Mesothelial cell of epicardium (in vitro differentiated cells): ENCODE measurements at regions not wholly inside any gene's neighbourhood (a gene's known extent, or its start where the extent isn't known, plus 50 kb on each side); places are given as distances from the start of the nearest gene placed in this dataset.

Experiments used
- DNase-seq, 2 experiments: peaks; one replicate each; pipeline ENCODE4 v3.0.0; 2021; ENCODE audit warnings: low spot score in 2 of 2; ENCODE audit not compliant: unreplicated experiment in 2 of 2
- H3K27ac Mint-ChIP-seq: 2 replicates; pipeline ENCODE4 v1.8.0; 2021; ENCODE audit warnings: mixed read lengths
- H3K27me3 Mint-ChIP-seq: 2 replicates; pipeline ENCODE4 v1.8.0; 2021; ENCODE audit warnings: low read depth, mixed read lengths
- H3K36me3 Mint-ChIP-seq: 2 replicates; pipeline ENCODE4 v1.8.0; 2021; ENCODE audit warnings: mixed read lengths
- H3K4me1 Mint-ChIP-seq: 2 replicates; pipeline ENCODE4 v1.8.0; 2021; ENCODE audit warnings: mixed read lengths
- H3K4me3 Mint-ChIP-seq: 2 replicates; pipeline ENCODE4 v1.8.0; 2021; ENCODE audit warnings: mild to moderate bottlenecking, moderate library complexity, mixed read lengths
- H3K9me3 Mint-ChIP-seq: 2 replicates; pipeline ENCODE4 v1.8.0; 2021; ENCODE audit warnings: mixed read lengths
- TF ChIP-seq, protein P1 (sequence below): fragments of 200-600 bp; sonication (generic); IDR thresholded peaks from one replicate; pipeline ENCODE4 v1.5.0; 2021; ENCODE audit warnings: antibody characterized with exemption; ENCODE audit not compliant: unreplicated experiment

DNA sequence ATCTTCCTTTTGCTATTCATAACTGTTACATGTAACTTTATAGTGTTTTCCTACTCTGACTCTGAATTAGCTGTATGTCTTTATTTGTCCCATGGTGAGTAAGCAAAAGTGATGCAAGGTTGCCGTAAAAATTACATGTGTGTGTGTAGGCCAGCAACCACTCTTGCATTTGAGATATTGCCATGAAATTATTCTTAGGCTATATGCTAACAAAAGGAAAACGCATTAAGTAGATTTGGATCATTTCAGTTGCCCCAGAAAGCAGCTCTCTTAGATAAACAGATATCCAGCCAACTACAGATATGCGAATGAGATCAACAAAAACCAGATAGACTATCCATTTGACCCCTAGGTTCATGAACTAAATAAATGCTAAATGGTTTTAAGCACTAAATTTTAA is 73.6 kb downstream of the CYLC2 start:
- Mint-ChIP-seq H3K27ac (no peak overlapping the region), H3K36me3 (no peaks in the 10 kb centered on the region), H3K9me3 (no peaks in the 10 kb centered on the region), H3K4me3 (no peak overlapping the region), H3K27me3 (no peaks in the 10 kb centered on the region), H3K4me1 (no peaks in the 10 kb centered on the region)
- TF ChIP-seq, protein P1, sequence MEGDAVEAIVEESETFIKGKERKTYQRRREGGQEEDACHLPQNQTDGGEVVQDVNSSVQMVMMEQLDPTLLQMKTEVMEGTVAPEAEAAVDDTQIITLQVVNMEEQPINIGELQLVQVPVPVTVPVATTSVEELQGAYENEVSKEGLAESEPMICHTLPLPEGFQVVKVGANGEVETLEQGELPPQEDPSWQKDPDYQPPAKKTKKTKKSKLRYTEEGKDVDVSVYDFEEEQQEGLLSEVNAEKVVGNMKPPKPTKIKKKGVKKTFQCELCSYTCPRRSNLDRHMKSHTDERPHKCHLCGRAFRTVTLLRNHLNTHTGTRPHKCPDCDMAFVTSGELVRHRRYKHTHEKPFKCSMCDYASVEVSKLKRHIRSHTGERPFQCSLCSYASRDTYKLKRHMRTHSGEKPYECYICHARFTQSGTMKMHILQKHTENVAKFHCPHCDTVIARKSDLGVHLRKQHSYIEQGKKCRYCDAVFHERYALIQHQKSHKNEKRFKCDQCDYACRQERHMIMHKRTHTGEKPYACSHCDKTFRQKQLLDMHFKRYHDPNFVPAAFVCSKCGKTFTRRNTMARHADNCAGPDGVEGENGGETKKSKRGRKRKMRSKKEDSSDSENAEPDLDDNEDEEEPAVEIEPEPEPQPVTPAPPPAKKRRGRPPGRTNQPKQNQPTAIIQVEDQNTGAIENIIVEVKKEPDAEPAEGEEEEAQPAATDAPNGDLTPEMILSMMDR = no peak
- DNase-seq = no peak

DNA sequence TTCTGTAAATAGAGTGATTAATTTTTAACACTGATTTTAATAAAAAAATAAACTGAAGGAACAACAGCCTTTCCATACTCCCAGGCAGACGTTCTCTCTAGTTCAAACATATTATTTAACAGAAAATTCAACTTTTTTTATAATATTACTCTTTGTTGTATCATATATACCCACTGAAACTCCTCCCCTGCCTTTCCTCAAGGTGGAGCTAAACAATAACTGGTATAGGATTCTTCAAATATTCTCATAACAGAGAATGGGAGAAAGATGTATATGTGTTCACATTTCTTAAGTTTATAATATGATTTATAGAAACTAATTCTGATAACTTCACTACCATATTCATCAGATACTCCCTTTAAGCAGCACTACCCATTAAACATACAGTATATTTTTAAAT is 83.4 kb downstream of the CYLC2 start:
- no peak for DNase-seq
- no peaks in the 10 kb centered on the region for H3K27me3 Mint-ChIP-seq
- H3K4me1 Mint-ChIP-seq = peaks cover 1% of the 10 kb centered on the region
- no peaks in the 10 kb centered on the region for H3K36me3 Mint-ChIP-seq
- H3K4me3 Mint-ChIP-seq = no peak overlapping the region
- TF ChIP-seq, protein P1 = no peak
- no peak overlapping the region for H3K27ac Mint-ChIP-seq
- peaks cover 7% of the 10 kb centered on the region for H3K9me3 Mint-ChIP-seq

DNA sequence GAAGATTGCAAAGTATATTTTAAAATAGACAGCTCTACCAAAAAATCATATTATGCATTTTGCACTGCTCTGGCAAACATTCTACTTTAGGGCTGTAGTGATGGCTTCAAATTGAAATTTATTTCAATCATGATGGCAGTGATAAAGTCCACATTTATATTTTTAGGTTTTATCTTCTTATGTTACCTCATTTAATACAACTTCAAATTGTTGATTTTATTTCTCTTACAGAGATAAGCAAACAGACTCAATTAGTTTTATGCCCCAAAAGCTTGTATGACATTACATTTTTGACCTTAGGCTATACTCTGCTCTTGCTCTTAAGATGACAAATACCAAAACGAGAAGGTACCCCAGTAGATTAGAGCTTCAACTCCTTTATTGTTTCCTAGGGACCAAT is 87.4 kb downstream of the CYLC2 start:
- H3K36me3 Mint-ChIP-seq = no peaks in the 10 kb centered on the region
- no peaks in the 10 kb centered on the region for H3K27me3 Mint-ChIP-seq
- H3K27ac Mint-ChIP-seq = no peak overlapping the region
- no peak overlapping the region for H3K4me3 Mint-ChIP-seq
- no peak for DNase-seq
- H3K4me1 Mint-ChIP-seq = peaks cover 1% of the 10 kb centered on the region
- peaks cover 3% of the 10 kb centered on the region for H3K9me3 Mint-ChIP-seq
- TF ChIP-seq, protein P1 = no peak

DNA sequence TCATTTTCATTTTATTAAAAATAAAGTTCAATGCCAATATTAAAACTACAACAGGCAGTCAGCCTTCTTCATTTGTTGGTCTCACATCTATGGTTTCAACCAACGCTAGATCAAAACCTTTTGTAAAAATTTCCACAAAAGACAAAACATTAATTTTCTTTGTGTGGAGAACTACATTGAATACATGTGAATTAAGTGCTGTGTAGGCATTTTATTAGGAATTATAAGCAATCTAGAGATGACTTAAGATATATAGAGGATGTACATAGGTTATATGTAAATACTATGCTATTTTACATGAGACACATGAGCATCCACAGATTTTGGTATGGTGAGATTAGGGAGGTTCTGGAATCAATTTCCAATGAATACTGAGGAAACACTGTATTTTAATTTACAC is 94.2 kb downstream of the CYLC2 start:
- TF ChIP-seq, protein P1 = no peak
- Mint-ChIP-seq H3K4me1 (no peaks in the 10 kb centered on the region), H3K27ac (no peak overlapping the region), H3K9me3 (no peaks in the 10 kb centered on the region), H3K36me3 (no peaks in the 10 kb centered on the region), H3K27me3 (no peaks in the 10 kb centered on the region), H3K4me3 (no peak overlapping the region)
- no peak for DNase-seq

DNA sequence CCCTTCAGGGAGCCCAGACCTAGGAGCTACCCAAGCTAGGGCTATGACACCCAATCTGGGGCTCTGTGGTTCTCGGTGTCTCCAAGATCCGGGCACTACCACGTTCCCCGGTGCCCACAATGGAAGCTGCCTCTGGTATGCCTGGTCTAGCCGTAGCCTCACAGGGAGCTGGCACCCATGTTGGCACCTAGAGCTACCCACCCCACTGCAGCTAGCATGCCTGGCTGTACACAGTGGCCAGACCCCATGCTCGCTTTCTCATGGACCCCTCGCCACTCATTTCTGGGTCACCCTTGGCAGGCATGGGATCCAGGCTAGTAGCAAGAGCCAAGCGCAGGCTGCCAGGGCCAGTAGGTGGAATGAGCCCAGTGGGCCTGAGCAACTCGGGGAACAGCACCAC is 109.0 kb downstream of the CYLC2 start:
- Mint-ChIP-seq H3K27me3 (no peaks in the 10 kb centered on the region), H3K4me1 (no peaks in the 10 kb centered on the region), H3K4me3 (no peak overlapping the region), H3K36me3 (no peaks in the 10 kb centered on the region), H3K27ac (no peak overlapping the region), H3K9me3 (peaks cover 4% of the 10 kb centered on the region)
- no peak for DNase-seq
- TF ChIP-seq, protein P1 = no peak

DNA sequence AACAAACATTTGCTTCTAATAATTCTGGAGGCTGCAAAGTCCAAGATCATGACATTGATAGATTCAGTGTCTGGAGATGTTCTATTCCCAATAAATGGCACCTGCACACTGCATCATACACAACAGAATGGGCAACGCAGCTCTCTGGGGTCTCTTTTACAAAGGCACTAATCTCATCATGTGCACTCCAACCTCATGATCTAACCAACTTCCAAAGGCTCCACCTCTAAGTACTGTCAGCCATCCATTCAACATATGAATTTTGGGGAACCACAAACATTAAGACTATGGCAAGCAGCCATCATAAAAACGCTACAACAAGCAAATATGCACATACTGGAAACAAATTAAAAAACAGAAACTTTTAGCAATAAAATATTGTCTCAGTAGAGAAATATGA is 121.1 kb downstream of the CYLC2 start:
- Mint-ChIP-seq H3K27me3 (no peaks in the 10 kb centered on the region), H3K9me3 (no peaks in the 10 kb centered on the region), H3K27ac (no peak overlapping the region), H3K4me1 (no peaks in the 10 kb centered on the region), H3K4me3 (no peak overlapping the region), H3K36me3 (no peaks in the 10 kb centered on the region)
- no peak for DNase-seq
- TF ChIP-seq, protein P1 = no peak
